GM18502 (cell line): ENCODE measurements at regions not wholly inside any gene's neighbourhood (a gene's known extent, or its start where the extent isn't known, plus 50 kb on each side); places are given as distances from the start of the nearest gene placed in this dataset.
"Not testable (repeated sequence)": the region's sequence is repeated elsewhere in the genome, so short reads cannot be mapped to it uniquely, and the experiment has no call there.

Experiments used
- ATAC-seq: cut with Tn5 transposase; IDR thresholded peaks from one replicate; pipeline ENCODE4 v1.9.1; 2021; ENCODE audit warnings: mild to moderate bottlenecking; ENCODE audit not compliant: unreplicated experiment, poor library complexity

DNA sequence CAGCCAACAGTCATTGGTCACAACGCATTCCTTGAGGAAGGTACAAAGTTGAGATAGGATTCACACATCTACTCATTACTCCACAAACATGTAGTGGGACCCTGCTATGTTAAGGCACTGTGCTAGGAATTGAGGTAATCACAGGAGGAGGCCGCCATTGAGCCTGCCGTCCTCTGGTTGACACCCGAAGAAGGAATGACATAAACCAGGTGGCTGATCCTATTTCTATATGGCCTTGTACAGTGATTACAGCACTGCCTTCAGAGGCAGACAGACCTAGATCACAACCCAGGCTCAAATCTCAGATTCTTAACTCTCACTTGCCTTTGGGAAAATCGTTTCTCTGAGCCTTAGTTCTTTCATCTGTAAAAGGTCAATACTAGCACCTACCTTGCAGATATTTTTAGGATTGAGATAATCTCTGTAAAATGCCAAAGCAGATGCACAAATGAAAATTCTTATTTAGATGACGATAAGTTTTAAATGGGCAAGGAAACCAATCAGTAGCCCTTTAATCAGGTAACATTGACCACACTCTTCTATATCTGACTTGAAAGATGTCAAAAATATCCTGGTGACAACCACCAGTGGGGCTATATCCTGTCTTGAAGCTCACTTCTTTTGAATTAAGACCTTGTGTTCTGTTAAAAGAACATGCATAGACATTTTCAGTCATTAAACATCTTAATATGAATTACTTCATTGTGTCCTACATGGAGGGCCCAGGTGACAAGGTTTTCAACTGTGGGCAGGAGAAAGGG, 251.6 kb downstream of the KCTD12 start:
- peak; percentile 17 for ATAC-seq

DNA sequence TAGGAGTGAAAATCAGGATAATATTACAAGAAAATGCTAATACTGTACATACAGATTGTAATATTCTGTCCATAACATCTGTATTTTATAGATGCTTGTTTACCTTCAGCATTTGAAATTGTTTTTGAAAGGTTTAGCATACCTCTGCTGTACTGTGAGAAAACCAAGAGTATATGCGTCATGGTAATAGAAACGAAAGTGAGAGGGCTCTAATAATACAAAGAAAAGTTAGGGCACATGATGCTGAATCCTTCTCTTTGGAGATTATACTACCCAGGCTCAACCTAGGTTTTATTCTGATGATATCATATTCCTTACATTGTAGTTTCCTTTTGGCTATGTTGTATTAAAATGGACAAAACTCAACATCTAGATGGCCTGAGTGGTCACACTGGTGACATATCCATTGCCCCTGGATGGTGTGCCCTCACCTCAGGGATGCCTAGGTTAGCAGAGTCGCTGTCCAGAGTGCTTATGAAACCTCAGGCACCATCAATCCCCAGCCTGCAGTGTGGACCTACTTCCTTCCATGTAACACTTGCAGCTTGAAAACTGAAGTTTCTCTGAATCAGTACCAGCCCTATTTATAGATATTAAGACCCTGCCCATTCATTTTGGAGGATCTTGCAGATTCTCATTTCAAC, 253.7 kb downstream of the KCTD12 start:
- ATAC-seq: no peak

DNA sequence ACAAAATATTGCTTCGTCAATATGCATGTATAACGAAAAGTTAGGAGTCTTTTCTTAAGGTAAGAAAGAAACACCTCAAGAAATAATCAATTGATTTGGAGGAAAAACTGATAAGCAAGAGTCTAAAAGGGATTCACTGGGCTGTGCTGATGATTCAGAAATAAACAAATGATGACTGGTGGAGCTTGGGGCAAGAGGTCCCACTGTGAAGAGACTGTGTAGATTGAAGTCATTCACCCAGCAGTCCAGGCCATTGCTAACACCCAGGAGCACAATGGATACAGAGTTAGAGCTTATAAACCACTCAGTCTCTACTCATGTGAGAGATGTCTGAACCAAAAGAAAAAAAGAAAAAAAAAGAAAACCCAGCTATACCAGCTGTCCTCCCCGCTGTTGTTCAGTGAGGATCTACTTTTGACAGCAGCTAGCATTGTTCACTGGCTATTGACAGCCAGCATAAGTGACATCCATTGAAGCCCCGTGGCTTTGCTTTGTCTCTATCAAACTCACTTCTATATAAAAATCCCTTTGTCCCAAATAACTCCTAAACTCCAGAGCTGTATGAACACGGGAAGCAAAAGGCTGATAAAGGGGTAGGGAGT, 255.5 kb downstream of the KCTD12 start:
- no peak for ATAC-seq

DNA sequence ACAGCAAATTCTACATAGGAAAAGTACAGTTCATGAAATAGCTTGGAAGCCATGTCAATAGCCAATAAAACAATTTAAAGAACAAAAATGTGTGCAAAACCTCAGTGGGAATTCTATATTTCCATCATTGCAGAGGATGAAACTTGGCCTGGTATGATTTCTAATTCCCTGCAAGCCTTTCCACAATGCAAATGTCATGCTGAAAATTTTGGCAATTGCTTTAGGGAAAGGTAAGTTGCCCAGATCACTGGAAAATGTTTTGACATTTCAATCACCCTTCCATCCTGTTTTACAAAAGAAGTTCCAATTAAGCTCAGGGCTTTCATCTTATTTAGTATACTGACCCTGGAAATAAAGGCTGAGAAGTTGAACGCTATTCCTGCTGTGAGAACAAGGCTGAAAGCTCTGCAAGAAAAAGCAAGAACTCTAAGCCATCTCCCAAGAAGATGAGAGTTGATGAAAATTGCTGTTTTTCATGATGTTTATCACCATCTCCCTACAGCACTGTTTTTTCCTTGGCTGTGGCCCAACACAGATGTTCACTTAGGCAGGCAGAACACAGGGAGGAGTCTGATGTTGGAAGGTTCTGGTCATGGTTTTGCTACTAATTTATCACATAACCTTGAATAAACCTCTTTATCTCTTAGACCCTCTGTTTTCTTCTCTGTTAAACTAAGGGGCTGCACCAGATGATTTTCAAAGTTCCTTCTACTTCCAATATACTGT, 263.7 kb downstream of the KCTD12 start:
- ATAC-seq: no peak

DNA sequence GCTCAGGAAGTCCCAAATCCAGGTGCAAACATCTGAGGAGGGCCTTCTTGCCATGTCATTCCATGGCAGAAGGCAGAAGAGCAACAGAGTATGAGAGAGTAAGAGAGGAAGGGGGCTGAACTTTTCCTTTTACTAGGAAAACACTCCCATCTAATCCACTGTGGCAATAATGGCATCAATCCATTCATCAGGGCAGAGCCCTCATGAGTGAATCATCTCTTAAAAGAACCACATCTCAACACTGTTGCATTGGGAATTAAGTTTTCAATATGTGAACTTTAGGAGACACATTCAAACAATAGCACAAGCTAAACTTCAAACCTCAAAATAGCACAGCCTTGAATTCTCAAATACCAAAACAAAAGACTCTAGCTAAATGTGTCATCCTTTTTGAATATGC, 264.5 kb downstream of the KCTD12 start:
- ATAC-seq: no peak

DNA sequence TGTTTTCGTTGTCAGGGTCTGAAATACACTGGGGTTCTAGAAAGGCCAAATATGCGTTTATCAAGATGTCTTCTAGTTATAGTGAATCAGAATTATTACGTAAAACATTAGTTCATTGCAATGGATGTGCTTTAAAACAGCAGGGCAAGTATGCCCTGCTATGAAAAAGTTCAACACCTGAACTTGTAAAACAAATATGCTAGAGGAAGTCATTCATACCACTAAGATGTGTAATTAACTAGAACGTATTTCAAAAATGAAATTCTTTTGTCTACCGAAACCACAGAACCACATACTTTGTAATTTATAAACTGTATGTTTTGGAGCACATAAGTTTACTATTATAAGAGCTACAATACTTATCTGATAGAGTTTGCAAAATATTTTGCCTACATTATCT, 266.2 kb downstream of the KCTD12 start:
- ATAC-seq: no peak

DNA sequence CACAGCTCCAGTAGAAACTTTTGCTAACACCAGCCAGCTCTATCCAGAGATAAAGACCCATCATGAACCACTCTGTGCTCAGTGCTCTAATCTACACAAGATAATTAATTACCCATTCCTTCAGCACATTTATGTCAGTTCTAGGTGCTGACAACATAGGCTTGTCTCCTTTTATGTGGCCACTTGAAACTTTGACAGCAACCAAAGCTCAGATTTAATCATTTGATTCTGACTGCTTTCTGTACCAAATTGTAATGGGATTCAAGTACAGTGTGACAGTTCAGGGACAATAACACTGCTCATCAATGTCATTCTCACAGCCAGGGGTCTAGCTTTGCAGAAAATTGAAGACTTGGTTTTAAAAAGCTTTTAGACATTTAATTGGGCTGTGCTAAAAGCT, 266.6 kb downstream of the KCTD12 start:
- no peak for ATAC-seq

DNA sequence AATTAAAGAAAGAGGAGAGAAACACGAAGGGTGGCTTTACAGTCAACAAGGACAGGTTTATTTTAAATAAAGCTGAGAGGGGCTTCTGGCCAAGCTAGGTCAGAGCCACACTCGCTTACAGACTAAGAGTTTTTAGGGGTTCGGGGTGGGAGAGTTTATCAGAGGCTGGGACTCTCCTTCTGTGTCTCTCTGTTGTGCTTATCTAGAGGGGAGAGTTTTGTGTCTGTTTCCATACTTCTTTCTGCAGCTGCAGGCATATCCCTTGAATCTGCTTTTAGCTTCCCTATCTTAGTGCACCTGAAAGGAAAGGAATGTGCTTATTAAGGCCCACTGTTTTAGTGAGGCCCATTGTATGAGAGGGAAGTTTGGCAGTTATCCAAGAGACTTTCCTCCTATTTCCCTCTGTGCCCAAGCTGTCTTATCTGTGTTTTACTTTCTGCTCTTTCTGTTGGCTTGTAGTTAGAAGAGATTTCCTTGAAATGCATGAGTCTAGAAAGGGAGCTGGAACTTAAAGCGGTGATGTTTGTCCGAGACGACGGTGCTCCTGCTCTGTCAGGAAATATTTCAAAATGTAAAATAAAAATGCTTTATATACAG, 275.3 kb downstream of the KCTD12 start:
- ATAC-seq: no peak

DNA sequence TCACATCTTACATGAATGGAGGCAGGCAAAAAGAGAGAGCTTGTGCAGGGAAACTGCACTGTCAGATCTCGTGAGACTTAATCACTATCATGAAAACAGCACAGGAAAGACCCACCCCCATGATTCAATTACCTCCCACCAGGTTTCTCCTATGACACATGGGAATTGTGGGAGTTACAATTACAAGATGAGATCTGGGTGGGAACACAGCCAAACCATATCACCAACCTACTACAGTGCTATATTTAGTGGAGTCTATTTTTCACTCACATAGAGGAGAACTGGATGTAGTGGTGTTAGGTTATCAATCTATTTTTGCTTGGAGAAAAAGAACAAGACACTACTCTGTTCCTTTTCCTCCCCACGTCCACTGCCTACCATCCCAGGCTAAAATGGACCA, 276.6 kb downstream of the KCTD12 start:
- ATAC-seq: no peak

DNA sequence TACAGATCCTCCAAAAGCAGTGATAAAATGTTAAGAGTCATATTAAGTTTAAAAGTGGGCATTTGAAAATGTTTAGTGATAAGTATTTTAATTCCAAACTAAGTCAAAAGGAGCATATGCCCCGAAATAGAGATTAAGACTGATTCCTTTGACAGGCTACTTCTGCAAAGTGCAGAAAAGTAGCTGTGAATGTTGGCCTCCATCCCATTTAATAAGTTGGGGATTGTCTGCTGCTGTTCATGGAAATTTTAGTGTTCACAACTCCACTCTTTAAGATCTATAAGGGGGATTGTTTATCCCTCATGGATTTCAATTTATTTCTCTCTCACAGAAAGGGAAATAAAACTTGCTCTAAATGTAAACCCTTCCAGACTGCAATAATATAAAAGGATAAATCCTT, 278.3 kb downstream of the KCTD12 start:
- no peak for ATAC-seq

DNA sequence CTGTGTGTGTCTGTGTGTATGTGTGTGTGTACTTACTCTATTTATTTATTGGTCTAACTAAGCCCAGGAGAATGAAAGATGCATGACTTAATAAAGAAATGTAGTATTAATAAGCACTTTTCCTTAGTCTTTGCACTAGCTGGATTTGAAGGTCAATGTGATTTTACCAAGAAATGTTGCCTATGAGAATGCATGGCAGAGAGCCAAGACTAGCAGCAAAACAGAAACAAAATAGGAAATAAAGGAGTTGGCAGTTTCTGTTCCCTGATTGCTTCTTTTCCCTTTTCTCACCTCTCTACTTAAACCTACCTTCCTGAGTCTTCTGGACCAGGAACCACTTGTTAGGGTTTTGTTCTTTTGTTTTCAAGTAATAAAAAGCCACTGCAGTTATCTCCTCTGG, 286.1 kb downstream of the KCTD12 start:
- no peak for ATAC-seq

DNA sequence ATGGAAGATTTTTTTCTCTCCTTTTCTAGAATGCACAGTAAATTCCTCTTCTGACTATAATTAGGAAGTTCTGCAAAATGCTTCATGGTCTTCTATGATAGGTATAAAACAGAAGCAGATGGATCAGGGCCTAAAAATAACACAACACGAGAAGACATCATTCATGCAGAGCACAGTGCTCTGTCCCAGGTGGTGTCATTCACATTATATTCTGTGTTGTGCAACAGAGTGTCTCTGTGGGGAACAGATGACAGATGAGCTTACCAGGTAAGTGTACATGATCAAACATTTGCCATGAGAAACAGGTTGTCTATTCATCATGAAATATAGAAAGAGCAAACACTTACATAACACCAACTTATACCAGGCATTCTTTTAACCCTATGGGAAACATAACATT, 288.3 kb downstream of the KCTD12 start:
- ATAC-seq: no peak

DNA sequence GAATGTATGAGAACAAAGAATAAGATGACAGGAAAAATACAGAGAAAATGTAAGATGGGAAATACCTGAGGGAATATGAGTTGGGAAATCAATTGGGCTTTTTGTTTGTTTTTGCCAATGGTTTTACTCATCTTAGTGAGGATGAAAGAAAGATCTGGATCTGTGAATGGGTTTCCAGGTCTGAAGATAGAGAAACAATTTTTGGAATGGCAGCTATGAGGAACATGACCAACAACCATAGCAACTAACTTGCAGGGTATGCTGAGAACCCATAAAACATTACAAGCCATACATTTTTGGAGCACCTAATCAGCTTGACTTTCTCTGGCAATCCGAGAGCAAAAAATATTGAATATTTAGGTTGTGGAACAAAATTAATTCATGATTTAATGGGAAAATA, 290.0 kb downstream of the KCTD12 start:
- ATAC-seq: no peak

DNA sequence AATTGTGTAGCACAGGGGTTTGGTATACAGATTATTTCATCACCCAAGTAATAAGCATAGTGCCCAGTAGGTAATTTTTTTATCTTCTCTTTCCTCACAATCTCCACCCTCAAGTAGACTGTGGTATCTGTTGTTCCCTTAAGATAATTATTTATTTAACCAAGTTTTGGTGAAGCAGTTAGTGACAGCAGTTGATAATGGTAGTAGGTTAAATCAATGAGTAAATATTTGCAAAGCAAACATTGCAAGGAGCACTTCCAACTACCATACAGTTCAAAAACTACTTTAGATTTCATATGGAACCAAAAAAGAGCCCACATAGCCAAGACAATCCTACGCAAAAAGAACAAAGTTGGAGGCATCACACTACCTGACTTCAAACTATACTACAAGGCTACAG, 291.8 kb downstream of the KCTD12 start:
- ATAC-seq: no peak

DNA sequence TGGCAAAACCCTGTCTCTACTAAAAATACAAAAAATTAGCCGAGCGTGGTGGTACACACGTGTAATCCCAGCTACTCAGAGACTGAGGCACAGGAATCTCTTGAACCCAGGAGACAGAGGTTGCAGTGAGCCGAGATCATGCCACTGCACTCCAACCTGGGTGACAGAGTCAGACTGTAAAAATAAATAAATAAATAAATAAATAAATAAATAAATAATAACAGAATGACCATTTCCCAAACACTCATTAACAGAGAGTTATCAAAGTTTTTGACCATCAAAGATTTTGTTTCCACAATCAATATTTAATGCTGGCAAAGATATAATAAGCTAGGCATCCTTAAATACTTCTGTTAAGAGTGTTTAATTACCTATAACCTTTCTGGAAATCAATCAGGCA, 299.4 kb downstream of the KCTD12 start:
- ATAC-seq: no peak

DNA sequence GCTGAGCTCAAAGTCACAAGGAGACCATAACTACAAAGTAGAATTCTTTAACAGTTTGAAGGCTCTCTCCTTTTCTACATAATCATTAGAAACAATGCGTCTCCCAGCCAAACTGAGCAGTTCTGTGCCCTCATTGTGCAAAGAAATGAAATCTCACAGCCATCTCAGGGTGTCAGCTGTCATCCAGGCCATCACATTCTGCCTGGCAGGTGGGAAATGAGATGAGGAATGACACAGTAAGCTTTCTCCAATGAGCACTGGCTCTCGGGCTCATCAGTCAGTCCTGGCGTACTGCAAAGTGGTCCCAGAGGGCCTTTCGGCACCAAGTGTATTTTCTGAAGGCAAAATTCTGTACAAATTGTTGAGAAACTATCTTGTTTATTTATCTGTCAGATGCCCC, 306.5 kb downstream of the KCTD12 start:
- ATAC-seq: no peak

DNA sequence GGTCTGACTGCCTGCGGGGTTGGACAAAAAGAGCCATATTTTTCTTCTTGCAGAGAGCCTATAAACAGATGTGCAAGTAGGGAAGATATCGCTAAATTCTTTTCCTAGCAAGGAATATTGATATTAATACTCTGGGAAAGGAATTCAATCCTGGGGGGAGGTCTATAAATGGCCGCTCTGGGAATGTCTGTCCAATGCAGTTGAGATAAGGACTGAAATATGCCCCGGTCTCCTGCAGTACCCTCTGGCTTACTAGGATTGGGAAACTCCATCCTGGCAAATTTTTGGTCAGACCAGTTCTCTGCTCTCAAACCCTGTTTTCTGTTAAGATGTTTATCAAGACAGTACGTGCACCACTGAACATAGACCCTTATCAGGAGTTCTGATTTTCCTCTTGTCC, 310.6 kb downstream of the KCTD12 start:
- not testable (repeated sequence) for ATAC-seq

DNA sequence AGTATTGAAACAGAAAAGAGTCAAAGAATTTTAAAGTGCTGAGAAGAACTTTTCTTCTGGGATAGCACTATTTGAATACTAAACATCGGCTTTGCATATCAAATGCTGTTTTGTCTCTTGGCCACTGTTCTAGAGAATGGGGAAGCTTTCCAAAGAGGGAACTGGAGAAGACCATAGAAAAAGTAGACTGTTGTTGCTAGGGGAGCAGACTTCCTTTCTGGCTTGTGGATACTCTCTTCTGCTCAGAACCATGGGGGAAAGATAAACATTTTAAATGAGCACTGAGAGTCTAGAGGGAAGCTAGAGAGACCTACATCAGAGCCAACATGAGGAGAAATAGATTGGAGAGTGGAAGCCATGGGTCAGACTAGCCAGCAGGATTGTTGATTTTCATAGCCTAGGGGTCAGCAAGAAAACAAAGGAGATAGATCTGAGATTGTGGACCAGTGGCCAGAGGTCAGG, 315.7 kb downstream of the KCTD12 start:
- no peak for ATAC-seq

DNA sequence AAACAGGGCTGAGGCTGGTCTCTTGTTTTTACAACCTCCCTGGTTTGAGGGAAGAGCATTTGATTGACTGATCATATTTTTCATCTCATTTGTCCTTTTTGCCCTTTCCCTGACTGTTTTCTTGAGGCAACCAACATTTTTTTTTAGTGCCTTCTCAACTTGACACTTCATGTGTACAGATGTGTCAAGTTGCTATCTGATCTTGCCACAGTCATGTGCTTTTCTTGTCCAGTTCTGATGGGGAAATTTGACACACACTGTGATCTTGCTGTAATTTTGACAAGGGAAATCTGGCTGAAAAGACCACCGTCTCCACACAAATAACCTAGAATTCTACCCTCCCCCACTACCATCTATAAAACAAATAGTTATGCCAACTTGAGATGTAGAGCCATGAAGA, 329.6 kb downstream of the KCTD12 start:
- no peak for ATAC-seq

DNA sequence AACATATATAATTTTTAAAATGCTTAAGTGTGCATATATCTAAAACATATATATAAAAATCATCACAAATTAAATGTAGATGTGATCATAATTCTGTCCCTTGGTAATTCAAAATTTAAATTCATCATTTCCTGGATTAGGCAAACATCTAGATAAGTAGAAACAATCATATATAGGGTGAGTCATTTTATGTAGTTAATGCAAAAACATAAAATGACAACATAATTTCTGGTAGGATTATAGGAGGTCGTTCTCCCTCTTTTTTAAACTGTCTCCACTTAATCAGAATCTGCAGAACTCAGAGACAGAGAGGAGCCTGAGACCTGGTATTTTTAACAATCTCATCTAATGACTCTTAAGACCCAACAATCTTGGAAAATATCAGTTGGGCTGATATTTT, 333.4 kb downstream of the KCTD12 start:
- ATAC-seq: no peak
